GM23338 (cell line): ENCODE measurements at regions not wholly inside any gene's neighbourhood (a gene's known extent, or its start where the extent isn't known, plus 50 kb on each side); places are given as distances from the start of the nearest gene placed in this dataset.

ENCODE experiments used
- ATAC-seq: fragments of 200-7000 bp; cut with Tn5 transposase; 3 replicates; pipeline ENCODE4 v1.9.1; 2020
- DNase-seq: peaks from one replicate; pipeline ENCODE4 v3.0.0-alpha.2; 2015; ENCODE audit warnings: low spot score
- H2AFZ ChIP-seq: fragments of 200-600 bp; sonication (generic); 2 replicates; pipeline ENCODE4 v1.8.0; 2016; ENCODE audit warnings: antibody characterized with exemption, mild to moderate bottlenecking, moderate library complexity
- H3F3A ChIP-seq: fragments of 200-600 bp; sonication (generic); replicated peaks from 2 replicates; pipeline ENCODE4 v1.8.0; 2017; ENCODE audit warnings: antibody characterized with exemption, mixed run types, low read depth
- H3K27ac ChIP-seq: fragments of 200-600 bp; sonication (generic); 2 replicates; pipeline ENCODE4 v1.6.1; 2016; ENCODE audit warnings: low read depth
- H3K27me3 ChIP-seq: fragments of 200-600 bp; sonication (generic); 2 replicates; pipeline ENCODE4 v1.8.0; 2016; ENCODE audit warnings: mild to moderate bottlenecking, mixed run types, moderate library complexity; ENCODE audit not compliant: insufficient read depth
- H3K36me3 ChIP-seq: fragments of 200-600 bp; sonication (generic); 2 replicates; pipeline ENCODE4 v1.8.0; 2016; ENCODE audit warnings: mild to moderate bottlenecking; ENCODE audit not compliant: insufficient read depth
- H3K4me1 ChIP-seq: fragments of 200-600 bp; sonication (generic); 2 replicates; pipeline ENCODE4 v1.8.0; 2016; ENCODE audit warnings: mild to moderate bottlenecking, moderate library complexity; ENCODE audit not compliant: insufficient read depth
- H3K4me2 ChIP-seq: fragments of 200-600 bp; sonication (generic); 2 replicates; pipeline ENCODE4 v1.7.1; 2017; ENCODE audit warnings: mixed run types
- H3K4me3 ChIP-seq: fragments of 200-600 bp; sonication (generic); 2 replicates; pipeline ENCODE4 v1.6.1; 2016; ENCODE audit warnings: mixed run types
- H3K79me2 ChIP-seq: fragments of 200-600 bp; sonication (generic); replicated peaks from 2 replicates; pipeline ENCODE4 v1.8.0; 2017; ENCODE audit warnings: mild to moderate bottlenecking; ENCODE audit not compliant: insufficient read depth
- H3K9me2 ChIP-seq: fragments of 200-600 bp; sonication (generic); 2 replicates; pipeline ENCODE4 v1.8.0; 2017; ENCODE audit not compliant: insufficient read depth
- H4K20me1 ChIP-seq: fragments of 200-600 bp; sonication (generic); replicated peaks from 2 replicates; pipeline ENCODE4 v1.8.0; 2017; ENCODE audit warnings: mild to moderate bottlenecking; ENCODE audit not compliant: insufficient read depth
- H3K27ac Mint-ChIP-seq: 2 replicates; pipeline ENCODE4 v1.8.0; 2020; ENCODE audit warnings: inconsistent platforms, mild to moderate bottlenecking, moderate library complexity, mixed read lengths
- H3K27me3 Mint-ChIP-seq: 3 replicates; pipeline ENCODE4 v1.8.0; 2022; ENCODE audit warnings: low read depth, mild to moderate bottlenecking, moderate library complexity, mixed read lengths, inconsistent platforms; ENCODE audit not compliant: insufficient read depth, poor library complexity
- H3K36me3 Mint-ChIP-seq: 3 replicates; pipeline ENCODE4 v1.8.0; 2021; ENCODE audit warnings: low read depth, mild to moderate bottlenecking, inconsistent platforms, moderate library complexity, mixed read lengths
- H3K4me1 Mint-ChIP-seq: 3 replicates; pipeline ENCODE4 v1.8.0; 2020; ENCODE audit warnings: mild to moderate bottlenecking, inconsistent platforms, mixed read lengths
- H3K4me3 Mint-ChIP-seq: 3 replicates; pipeline ENCODE4 v1.8.0; 2021; ENCODE audit warnings: moderate library complexity, mild to moderate bottlenecking, inconsistent platforms, mixed read lengths
- H3K9me3 Mint-ChIP-seq: 3 replicates; pipeline ENCODE4 v1.8.0; 2020; ENCODE audit warnings: moderate library complexity, mild to moderate bottlenecking, inconsistent platforms, mixed read lengths
- CREB1 ChIP-seq: fragments of 250-450 bp; sonication (Bioruptor Pico); IDR thresholded peaks from 2 replicates; pipeline ENCODE4 v1.5.0; 2020; ENCODE audit warnings: low read depth, mild to moderate bottlenecking, moderate library complexity
- EZH2 ChIP-seq: fragments of 200-600 bp; sonication (generic); IDR thresholded peaks from one replicate; pipeline ENCODE4 v1.8.0; 2017; ENCODE audit warnings: antibody characterized with exemption, mild to moderate bottlenecking, low read depth; ENCODE audit not compliant: unreplicated experiment
- EZH2phosphoT487 ChIP-seq: fragments of 200-600 bp; sonication (generic); IDR thresholded peaks from one replicate; pipeline ENCODE4 v1.8.1; 2018; ENCODE audit warnings: antibody characterized with exemption; ENCODE audit not compliant: unreplicated experiment
- JUNB ChIP-seq: IDR thresholded peaks from one replicate; pipeline ENCODE4 v1.6.1; 2016; ENCODE audit warnings: antibody characterized with exemption; ENCODE audit not compliant: unreplicated experiment
- NANOG ChIP-seq: IDR thresholded peaks from 2 replicates; pipeline ENCODE4 v1.6.1; 2016; ENCODE audit warnings: antibody characterized with exemption, borderline replicate concordance
- POLR2AphosphoS5 ChIP-seq: IDR thresholded peaks from 2 replicates; pipeline ENCODE4 v1.6.1; 2016; ENCODE audit warnings: antibody characterized with exemption, low read depth
- STAT1 ChIP-seq: IDR thresholded peaks from one replicate; pipeline ENCODE4 v1.6.1; 2016; ENCODE audit warnings: antibody characterized with exemption; ENCODE audit not compliant: unreplicated experiment
- ZNF331 ChIP-seq: fragments of 250-450 bp; sonication (Bioruptor Pico); IDR thresholded peaks from 2 replicates; pipeline ENCODE4 v1.5.0; 2020; ENCODE audit warnings: low read depth, mild to moderate bottlenecking, moderate library complexity
- ZNF462 ChIP-seq: fragments of 250-450 bp; sonication (Bioruptor Pico); IDR thresholded peaks from 2 replicates; pipeline ENCODE4 v1.5.0; 2020; ENCODE audit warnings: mild to moderate bottlenecking, moderate library complexity
- TF ChIP-seq, protein P1 (sequence below), 2 experiments: fragments of 200-600 bp in 1 of 2; sonication (generic) in 1 of 2; conservative IDR thresholded peaks; 2 replicates each; pipeline versions ENCODE4 v1.5.1 to v1.6.1; 2016 to 2017; ENCODE audit warnings: antibody characterized with exemption in 2 of 2, low read depth in 2 of 2, mild to moderate bottlenecking in 2 of 2, moderate library complexity in 1 of 2
- TF ChIP-seq, protein P2 (sequence below): IDR thresholded peaks from 2 replicates; pipeline ENCODE4 v1.6.1; 2016; ENCODE audit warnings: antibody characterized with exemption

DNA sequence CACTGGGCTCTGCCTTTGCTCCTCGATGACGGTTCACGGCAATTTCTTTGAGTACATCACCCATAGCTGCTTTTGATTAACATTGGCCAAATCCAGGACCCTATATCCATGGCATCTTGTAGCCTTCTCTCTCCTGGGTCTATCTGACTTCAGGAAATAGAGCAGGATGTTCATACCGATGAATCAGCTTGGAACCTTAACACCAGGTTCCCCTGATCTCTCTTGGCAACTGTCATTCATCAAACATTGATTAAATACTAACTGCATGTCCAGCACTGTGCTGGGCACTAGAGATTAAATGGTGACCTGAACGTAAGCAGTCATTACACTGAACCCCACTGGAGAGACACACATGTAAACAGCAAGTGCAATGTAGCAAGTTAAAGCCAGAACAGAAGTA is 77.0 kb upstream of the MED13L start:
- Mint-ChIP-seq H3K36me3 (no peaks in the 10 kb centered on the region), H3K4me1 (peaks cover 26% of the 10 kb centered on the region), H3K27ac (no peak overlapping the region), H3K9me3 (no peaks in the 10 kb centered on the region; the same call in 2 of the 3 replicates), H3K27me3 (peaks cover 7% of the 10 kb centered on the region), H3K4me3 (no peak overlapping the region)
- no peak for TF ChIP-seq NANOG
- Histone ChIP-seq H3K4me3 (no peak overlapping the region), H3K4me2 (no peak overlapping the region), H3K27ac (no peak overlapping the region), H3K9me2 (0 out of 2 replicates have a peak, but pooled peaks cover 7% of the 10 kb centered on the region), H3F3A (no peaks in the 10 kb centered on the region), H2AFZ (no peak overlapping the region), H3K27me3 (no peaks in the 10 kb centered on the region), H3K79me2 (no peaks in the 10 kb centered on the region), H4K20me1 (no peaks in the 10 kb centered on the region), H3K36me3 (no peaks in the 10 kb centered on the region), H3K4me1 (peaks cover 15% of the 10 kb centered on the region)
- ATAC-seq, result no peak
- DNase-seq, result no peak

DNA sequence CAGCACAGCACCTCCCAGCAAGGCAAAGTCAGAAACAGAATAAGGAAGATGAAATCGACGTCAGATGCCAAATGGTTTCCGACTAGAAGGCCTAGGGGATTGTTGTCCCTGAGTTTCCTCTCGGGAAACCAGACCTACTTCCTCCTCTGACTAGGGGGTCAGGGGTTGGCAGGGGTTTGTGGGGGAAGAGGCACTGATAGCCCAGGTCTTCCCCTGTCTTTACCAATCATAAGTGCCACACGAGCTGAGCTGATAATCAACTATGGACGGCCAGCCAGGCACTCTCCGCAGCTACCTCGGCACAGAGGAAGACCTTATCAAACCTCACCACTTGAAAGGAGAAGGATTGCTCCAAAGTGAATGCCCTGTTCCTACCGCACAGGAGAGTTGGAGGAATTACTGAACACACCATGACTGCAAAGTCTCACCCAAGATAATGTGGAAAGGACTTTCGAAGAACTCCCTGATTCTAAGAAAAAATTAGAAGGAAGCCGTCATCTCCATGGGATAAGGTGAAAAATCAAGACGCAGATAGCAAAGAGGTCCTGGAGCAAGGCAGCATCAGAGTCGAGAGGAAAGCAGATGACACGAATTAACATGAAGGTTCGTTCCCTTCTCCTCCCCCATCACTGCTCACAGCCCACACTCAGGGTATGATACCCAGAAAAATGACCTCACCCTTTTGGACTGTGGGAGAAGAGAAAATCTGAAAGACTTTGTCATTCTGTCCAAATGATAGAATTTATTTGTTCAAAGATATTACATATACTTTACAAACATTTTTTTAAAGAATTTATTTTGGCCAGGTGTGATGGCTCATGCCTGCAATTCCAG is 77.7 kb upstream of the MED13L start:
- Mint-ChIP-seq H3K36me3 (no peaks in the 10 kb centered on the region), H3K27ac (no peak overlapping the region), H3K9me3 (no peaks in the 10 kb centered on the region; the same call in 2 of the 3 replicates), H3K4me3 (no peak overlapping the region), H3K4me1 (peaks cover 28% of the 10 kb centered on the region), H3K27me3 (peaks cover 7% of the 10 kb centered on the region)
- H3K9me2 ChIP-seq, result 0 out of 2 replicates have a peak, but pooled peaks cover 7% of the 10 kb centered on the region
- ATAC-seq (no peak), DNase-seq (no peak)
- H3F3A ChIP-seq, result no peaks in the 10 kb centered on the region
- TF ChIP-seq POLR2AphosphoS5 (no peak), EZH2phosphoT487 (no peak), EZH2 (no peak), STAT1 (no peak), ZNF331 (CRISPR knock-in tag) (no peak), CREB1 (CRISPR knock-in tag) (no peak), ZNF462 (CRISPR knock-in tag) (no peak), JUNB (no peak)
- TF ChIP-seq, protein P1, sequence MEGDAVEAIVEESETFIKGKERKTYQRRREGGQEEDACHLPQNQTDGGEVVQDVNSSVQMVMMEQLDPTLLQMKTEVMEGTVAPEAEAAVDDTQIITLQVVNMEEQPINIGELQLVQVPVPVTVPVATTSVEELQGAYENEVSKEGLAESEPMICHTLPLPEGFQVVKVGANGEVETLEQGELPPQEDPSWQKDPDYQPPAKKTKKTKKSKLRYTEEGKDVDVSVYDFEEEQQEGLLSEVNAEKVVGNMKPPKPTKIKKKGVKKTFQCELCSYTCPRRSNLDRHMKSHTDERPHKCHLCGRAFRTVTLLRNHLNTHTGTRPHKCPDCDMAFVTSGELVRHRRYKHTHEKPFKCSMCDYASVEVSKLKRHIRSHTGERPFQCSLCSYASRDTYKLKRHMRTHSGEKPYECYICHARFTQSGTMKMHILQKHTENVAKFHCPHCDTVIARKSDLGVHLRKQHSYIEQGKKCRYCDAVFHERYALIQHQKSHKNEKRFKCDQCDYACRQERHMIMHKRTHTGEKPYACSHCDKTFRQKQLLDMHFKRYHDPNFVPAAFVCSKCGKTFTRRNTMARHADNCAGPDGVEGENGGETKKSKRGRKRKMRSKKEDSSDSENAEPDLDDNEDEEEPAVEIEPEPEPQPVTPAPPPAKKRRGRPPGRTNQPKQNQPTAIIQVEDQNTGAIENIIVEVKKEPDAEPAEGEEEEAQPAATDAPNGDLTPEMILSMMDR (conservative IDR thresholded peaks at IDR 0.05; ENCODE audit: low read depth in 2 of 2), result no peak
- TF ChIP-seq, protein P2, sequence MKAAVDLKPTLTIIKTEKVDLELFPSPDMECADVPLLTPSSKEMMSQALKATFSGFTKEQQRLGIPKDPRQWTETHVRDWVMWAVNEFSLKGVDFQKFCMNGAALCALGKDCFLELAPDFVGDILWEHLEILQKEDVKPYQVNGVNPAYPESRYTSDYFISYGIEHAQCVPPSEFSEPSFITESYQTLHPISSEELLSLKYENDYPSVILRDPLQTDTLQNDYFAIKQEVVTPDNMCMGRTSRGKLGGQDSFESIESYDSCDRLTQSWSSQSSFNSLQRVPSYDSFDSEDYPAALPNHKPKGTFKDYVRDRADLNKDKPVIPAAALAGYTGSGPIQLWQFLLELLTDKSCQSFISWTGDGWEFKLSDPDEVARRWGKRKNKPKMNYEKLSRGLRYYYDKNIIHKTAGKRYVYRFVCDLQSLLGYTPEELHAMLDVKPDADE, result no peak
- no peaks in the 10 kb centered on the region for H3K27me3 ChIP-seq
- no peaks in the 10 kb centered on the region for H4K20me1 ChIP-seq
- no peaks in the 10 kb centered on the region for H3K36me3 ChIP-seq
- no peak overlapping the region for H3K27ac ChIP-seq
- H3K79me2 ChIP-seq, result no peaks in the 10 kb centered on the region
- no peak overlapping the region for H2AFZ ChIP-seq
- H3K4me3 ChIP-seq, result no peak overlapping the region
- H3K4me1 ChIP-seq, result peaks cover 15% of the 10 kb centered on the region
- no peak overlapping the region for H3K4me2 ChIP-seq
